NT2/D1 (cell line): ENCODE measurements at regions not wholly inside any gene's neighbourhood (a gene's known extent, or its start where the extent isn't known, plus 50 kb on each side); places are given as distances from the start of the nearest gene placed in this dataset.
A peak's percentile ranks its signal among the peaks of the same experiment; 100 is the strongest.

Experiments
- DNase-seq: peaks from one replicate; pipeline ENCODE4 v3.0.0-alpha.2; 2011; ENCODE audit warnings: low read depth, low spot score
- H3K27me3 ChIP-seq: 2 replicates; pipeline ENCODE4 v1.6.0; 2011; ENCODE audit warnings: mild to moderate bottlenecking; ENCODE audit not compliant: insufficient read length, insufficient read depth
- H3K36me3 ChIP-seq: 2 replicates; pipeline ENCODE4 v1.6.1; 2011; ENCODE audit warnings: mild to moderate bottlenecking, low read length, mixed read lengths; ENCODE audit not compliant: insufficient read depth, insufficient read length
- H3K4me1 ChIP-seq: 2 replicates; pipeline ENCODE4 v1.5.1; 2011; ENCODE audit not compliant: insufficient read depth, insufficient read length
- H3K4me3 ChIP-seq: 2 replicates; pipeline ENCODE4 v1.5.1; 2011; ENCODE audit warnings: low read depth; ENCODE audit not compliant: insufficient read length
- H3K9ac ChIP-seq: 2 replicates; pipeline ENCODE4 v1.6.0; 2011; ENCODE audit warnings: low read depth; ENCODE audit not compliant: insufficient read length
- H3K9me3 ChIP-seq: 2 replicates; pipeline ENCODE4 v1.5.1; 2011; ENCODE audit warnings: mild to moderate bottlenecking, low read length; ENCODE audit not compliant: insufficient read depth
- SUZ12 ChIP-seq: IDR thresholded peaks from 2 replicates; pipeline ENCODE4 v1.6.1; 2011; ENCODE audit not compliant: insufficient read length, insufficient read depth; ENCODE audit errors: extremely low read depth
- YY1 ChIP-seq: IDR thresholded peaks from 2 replicates; pipeline ENCODE4 v1.6.1; 2011; ENCODE audit not compliant: insufficient read length, insufficient read depth
- ZNF274 ChIP-seq: IDR thresholded peaks from 2 replicates; pipeline ENCODE4 v1.6.1; 2011; ENCODE audit warnings: mild to moderate bottlenecking, low read depth, low read length

- no peak overlapping the region for H3K4me3 ChIP-seq
- DNase-seq: no peak
- no peaks in the 10 kb centered on the region for H3K27me3 ChIP-seq
- TF ChIP-seq ZNF274 (no peak), SUZ12 (no peak), YY1 (no peak)
- no peaks in the 10 kb centered on the region for H3K9me3 ChIP-seq
- no peaks in the 10 kb centered on the region for H3K4me1 ChIP-seq
- no peaks in the 10 kb centered on the region for H3K36me3 ChIP-seq
- H3K9ac ChIP-seq: no peak overlapping the region
Measured at GRCh38 chr13:72530471-72530870, 197.0 kb downstream of the MZT1 start.

GRCh38 chr13:72527333-72527732 is 200.1 kb downstream of the MZT1 start:
- DNase-seq: peak; percentile 8
- no peak overlapping the region for H3K9ac ChIP-seq
- no peaks in the 10 kb centered on the region for H3K4me1 ChIP-seq
- TF ChIP-seq SUZ12: no peak
- TF ChIP-seq YY1: no peak
- H3K4me3 ChIP-seq: no peak overlapping the region
- no peaks in the 10 kb centered on the region for H3K9me3 ChIP-seq
- no peaks in the 10 kb centered on the region for H3K36me3 ChIP-seq
- H3K27me3 ChIP-seq: no peaks in the 10 kb centered on the region

DNA sequence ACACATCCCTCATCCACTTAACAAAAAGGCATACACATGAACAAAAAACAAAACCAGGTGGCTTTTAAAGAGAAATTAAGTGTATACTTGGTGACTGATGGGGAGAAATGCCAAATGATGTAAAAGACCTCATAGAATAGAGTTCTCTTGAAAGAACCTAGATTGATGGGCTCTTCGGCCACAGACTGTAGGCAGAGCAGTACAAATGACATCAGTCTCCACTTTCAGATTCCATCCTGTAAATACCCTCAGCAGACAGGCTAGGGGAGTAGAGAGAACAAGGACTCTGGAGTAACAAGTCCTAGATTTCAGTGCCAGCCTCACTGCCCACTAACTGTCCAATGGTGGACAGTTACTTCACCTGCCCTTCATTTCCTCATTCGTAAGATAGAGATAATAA is 203.8 kb downstream of the MZT1 start:
- H3K4me3 ChIP-seq: no peak overlapping the region
- no peak for TF ChIP-seq YY1
- no peak for TF ChIP-seq ZNF274
- TF ChIP-seq SUZ12: no peak
- no peak for DNase-seq
- H3K36me3 ChIP-seq: no peaks in the 10 kb centered on the region
- H3K9me3 ChIP-seq: no peaks in the 10 kb centered on the region
- no peaks in the 10 kb centered on the region for H3K4me1 ChIP-seq
- H3K27me3 ChIP-seq: no peaks in the 10 kb centered on the region
- H3K9ac ChIP-seq: no peak overlapping the region

- H3K4me1 ChIP-seq: no peaks in the 10 kb centered on the region
- H3K9me3 ChIP-seq: no peaks in the 10 kb centered on the region
- DNase-seq: no peak
- no peaks in the 10 kb centered on the region for H3K36me3 ChIP-seq
- no peak overlapping the region for H3K4me3 ChIP-seq
- H3K9ac ChIP-seq: no peak overlapping the region
- TF ChIP-seq ZNF274 (no peak), YY1 (no peak), SUZ12 (no peak)
- no peaks in the 10 kb centered on the region for H3K27me3 ChIP-seq
Measured at GRCh38 chr13:72523049-72523448, 204.4 kb downstream of the MZT1 start.

GRCh38 chr13:72521940-72522661 is 205.3 kb downstream of the MZT1 start:
- Histone ChIP-seq H3K27me3 (no peaks in the 10 kb centered on the region), H3K4me3 (no peak overlapping the region), H3K4me1 (no peaks in the 10 kb centered on the region), H3K9me3 (no peaks in the 10 kb centered on the region), H3K9ac (no peak overlapping the region), H3K36me3 (no peaks in the 10 kb centered on the region)
- no peak for TF ChIP-seq ZNF274
- TF ChIP-seq SUZ12: no peak
- no peak for TF ChIP-seq YY1
- no peak for DNase-seq

DNA sequence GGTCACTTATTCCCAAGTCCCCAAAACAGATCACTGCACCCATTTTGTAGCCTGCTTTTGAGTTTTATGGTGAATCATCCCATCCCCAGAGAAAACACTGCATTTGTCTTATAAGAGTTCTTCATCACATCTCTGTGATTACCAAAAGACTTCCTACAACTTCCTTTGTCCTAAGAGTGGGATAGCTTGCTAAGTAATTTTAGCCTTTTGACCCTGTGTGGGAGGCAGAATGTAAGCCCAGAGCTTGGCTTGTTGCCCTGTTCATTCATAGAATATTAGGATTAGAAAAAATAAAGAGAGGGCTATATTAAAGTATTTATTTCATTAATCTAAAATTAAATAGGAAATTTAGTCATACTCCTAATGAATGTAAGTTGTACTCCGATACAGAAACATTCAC is 213.3 kb downstream of the MZT1 start:
- no peak for TF ChIP-seq SUZ12
- TF ChIP-seq ZNF274: no peak
- TF ChIP-seq YY1: no peak
- Histone ChIP-seq H3K4me3 (no peak overlapping the region), H3K4me1 (no peaks in the 10 kb centered on the region), H3K9ac (no peak overlapping the region), H3K36me3 (no peaks in the 10 kb centered on the region), H3K27me3 (no peaks in the 10 kb centered on the region), H3K9me3 (no peaks in the 10 kb centered on the region)
- no peak for DNase-seq

- no peaks in the 10 kb centered on the region for H3K9me3 ChIP-seq
- no peak overlapping the region for H3K4me3 ChIP-seq
- H3K36me3 ChIP-seq: no peaks in the 10 kb centered on the region
- no peaks in the 10 kb centered on the region for H3K4me1 ChIP-seq
- no peaks in the 10 kb centered on the region for H3K27me3 ChIP-seq
- TF ChIP-seq ZNF274 (no peak), YY1 (no peak), SUZ12 (no peak)
- no peak overlapping the region for H3K9ac ChIP-seq
- DNase-seq: no peak
Measured at GRCh38 chr13:72508392-72508791, 219.0 kb downstream of the MZT1 start.
